GM13976 (cell line): ENCODE measurements at regions not wholly inside any gene's neighbourhood (a gene's known extent, or its start where the extent isn't known, plus 50 kb on each side); places are given as distances from the start of the nearest gene placed in this dataset.

ENCODE experiments used
- DNase-seq: peaks from one replicate; pipeline ENCODE4 v3.0.0; 2012; ENCODE audit warnings: low spot score
- in situ Hi-C: fragments of 300-500 bp; cut with MboI; formaldehyde crosslinking; loops from one replicate; pipeline ENCODE4 v1.12.0; 2022; ENCODE audit warnings: low sequenced_read_pairs, mixed read lengths, inconsistent platforms; ENCODE audit not compliant: unreplicated experiment
- TF ChIP-seq, protein P1 (sequence below): IDR thresholded peaks from 2 replicates; pipeline ENCODE4 v1.5.1; 2012; ENCODE audit warnings: borderline replicate concordance, mild to moderate bottlenecking; ENCODE audit not compliant: insufficient read depth; ENCODE audit errors: extremely low read depth, missing control alignments, control extremely low read depth

DNA sequence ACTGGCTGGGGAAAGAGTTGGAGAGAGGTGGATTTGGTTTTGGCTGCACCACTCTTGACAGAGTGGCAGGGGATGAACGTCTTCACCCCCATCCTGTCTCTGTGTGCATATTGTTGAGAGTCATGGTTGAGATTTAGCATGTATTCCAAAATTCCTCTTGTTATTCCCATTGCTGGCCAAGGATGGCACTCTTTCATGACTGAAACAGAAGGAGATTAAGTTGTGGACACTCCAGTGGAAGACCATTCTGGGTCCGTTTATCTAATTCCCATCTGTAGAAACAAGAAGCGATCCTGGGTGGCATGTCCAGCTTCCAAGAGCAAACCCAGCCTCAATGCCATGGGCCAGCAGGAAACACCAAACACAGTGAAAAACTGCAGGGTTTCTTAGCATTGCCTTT, 469.0 kb upstream of the IGFBP3 start:
- in situ Hi-C loops, result no loop called here
- no peak for DNase-seq
- TF ChIP-seq, protein P1, sequence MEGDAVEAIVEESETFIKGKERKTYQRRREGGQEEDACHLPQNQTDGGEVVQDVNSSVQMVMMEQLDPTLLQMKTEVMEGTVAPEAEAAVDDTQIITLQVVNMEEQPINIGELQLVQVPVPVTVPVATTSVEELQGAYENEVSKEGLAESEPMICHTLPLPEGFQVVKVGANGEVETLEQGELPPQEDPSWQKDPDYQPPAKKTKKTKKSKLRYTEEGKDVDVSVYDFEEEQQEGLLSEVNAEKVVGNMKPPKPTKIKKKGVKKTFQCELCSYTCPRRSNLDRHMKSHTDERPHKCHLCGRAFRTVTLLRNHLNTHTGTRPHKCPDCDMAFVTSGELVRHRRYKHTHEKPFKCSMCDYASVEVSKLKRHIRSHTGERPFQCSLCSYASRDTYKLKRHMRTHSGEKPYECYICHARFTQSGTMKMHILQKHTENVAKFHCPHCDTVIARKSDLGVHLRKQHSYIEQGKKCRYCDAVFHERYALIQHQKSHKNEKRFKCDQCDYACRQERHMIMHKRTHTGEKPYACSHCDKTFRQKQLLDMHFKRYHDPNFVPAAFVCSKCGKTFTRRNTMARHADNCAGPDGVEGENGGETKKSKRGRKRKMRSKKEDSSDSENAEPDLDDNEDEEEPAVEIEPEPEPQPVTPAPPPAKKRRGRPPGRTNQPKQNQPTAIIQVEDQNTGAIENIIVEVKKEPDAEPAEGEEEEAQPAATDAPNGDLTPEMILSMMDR, result no peak

DNA sequence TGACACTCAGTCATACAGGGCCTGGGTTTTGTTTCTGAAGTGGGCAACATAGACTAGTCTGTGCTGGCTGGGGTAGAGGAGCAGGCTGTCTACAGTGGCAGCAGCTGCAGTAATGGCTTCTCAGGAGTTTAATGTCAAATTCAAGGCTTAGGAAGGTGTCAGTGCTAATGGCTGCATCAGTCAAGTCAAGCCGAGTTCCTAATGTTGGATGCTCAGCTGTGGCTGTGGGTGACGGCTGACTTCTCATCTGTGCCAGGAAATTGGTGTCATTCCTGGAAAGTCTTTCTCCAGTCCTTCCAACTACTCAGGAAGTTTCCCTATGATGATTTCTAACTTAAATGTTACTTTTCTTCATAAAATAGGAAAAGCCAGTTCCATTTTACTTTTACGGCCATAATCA, 468.1 kb upstream of the IGFBP3 start:
- TF ChIP-seq, protein P1, result no peak

DNA sequence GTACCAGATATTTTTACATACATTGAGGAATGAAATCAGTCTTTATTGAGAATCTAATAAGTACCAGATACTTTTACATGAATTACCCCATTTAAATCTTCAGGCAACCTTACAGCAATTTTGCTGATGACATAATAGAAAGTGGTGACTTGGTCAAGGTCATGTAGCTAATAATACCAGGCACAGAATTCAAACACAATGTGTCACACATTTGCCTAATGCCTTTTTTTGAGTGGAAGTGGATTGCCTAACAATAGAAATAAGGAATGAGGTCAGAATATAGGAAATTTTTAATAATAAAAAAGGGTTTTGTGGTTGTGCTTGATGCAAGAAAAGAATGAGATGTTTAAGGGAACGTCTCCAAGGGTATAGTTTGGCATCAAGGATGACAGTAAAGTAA, 466.6 kb upstream of the IGFBP3 start:
- in situ Hi-C loops, result no loop called here
- TF ChIP-seq, protein P1, result no peak
- DNase-seq, result no peak

More for the DNA sequence above, 468.1 kb upstream of the IGFBP3 start:
- in situ Hi-C loops, result no loop called here
- no peak for DNase-seq

DNA sequence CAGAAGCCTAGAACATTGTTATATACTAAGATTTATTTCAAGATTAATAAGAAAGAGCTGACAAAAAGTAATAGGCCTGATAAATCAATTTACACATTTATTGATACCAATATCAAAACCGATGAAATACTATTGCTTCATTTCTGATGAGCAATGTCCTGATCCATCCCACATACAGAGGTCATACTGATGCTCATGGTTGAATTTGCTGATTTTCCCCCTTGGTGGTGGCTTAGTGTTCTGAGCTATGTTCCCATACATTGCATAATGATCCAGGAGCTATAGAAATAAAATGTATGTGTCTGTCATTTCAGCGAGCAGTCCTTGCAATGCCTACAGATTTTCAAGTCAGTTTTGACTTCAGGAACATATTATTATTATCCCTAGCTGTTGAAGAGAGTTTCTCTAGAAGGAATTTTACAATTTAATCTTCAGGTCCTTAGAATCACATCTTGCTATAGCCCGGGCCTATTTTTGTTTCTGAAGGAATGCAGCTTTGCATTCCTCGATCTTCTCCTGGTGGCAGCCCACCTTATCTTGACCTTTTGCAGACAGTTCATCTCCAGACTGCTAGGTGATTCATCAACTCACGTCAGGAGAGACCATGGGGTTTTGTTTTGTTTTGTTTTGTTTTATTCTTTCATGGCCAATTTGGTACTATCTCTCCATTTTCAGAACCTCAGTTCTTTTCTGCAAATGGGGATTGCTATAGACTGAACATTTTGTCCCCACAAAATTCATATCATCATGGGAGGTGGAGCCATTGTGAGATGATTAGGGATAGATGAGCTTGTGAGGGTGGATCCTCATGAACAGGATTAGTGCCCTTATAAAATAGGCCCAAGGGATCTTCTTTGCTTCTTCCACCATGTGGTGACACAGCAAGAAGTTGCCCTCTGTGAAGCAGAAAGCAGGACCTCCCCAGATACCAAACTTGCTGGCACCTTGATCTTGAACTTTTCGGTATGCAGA, 465.6 kb upstream of the IGFBP3 start:
- TF ChIP-seq, protein P1, result no peak
- in situ Hi-C loops, result no loop called here
- no peak for DNase-seq

DNA sequence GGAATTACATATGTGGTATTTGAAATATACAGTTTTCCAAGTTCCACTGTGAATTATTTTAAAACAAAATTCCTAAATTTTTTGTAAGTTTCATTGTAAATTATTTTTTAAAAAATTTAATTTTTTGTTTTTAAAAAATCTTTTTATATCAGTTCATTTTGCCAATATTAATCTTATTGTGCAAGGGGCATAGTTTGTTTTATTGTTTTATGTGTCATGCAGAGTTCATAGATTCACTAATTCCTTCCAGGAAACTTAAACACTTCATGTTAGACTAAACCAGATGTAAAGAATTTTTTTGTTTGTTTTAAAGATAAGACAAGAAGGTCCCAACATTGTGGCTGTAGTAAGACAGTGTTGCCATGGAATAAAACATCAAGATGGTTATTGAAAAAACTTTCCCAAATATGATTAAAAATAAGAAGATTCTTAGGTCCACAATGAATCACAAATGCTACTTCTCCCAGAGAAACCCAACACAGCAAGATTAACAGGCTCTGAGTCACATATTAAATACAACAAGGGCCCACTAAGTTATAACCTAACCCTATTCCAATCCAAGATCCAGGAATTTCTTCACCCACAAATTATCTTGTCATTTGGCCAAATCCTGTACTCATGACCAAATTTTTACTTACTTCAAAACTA, 464.7 kb upstream of the IGFBP3 start:
- in situ Hi-C loops, result no loop called here
- TF ChIP-seq, protein P1, result no peak
- DNase-seq, result no peak

DNA sequence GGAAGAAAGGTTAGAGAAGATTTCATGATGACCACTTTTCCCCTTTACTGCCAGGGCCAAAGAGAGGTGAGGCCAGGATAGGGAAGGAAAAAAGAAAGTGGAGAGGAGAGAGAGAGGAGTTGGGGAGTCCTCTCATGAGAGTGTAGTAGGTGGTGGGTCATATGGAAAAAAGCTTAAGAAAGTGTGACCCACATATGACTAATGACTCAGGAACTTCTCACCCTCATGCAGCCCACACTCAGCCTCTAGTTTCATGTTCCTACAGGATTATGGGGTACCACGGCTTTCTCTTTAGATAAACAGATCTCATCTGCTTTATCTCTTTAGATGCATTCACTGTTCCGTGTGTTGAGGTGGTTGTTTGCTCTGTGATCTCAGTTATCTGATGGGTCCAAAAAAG, 462.5 kb upstream of the IGFBP3 start:
- TF ChIP-seq, protein P1, result no peak
- in situ Hi-C loops, result no loop called here
- no peak for DNase-seq
